ENCODE measurements at regions not wholly inside any gene's neighbourhood (a gene's known extent, or its start where the extent isn't known, plus 50 kb on each side); places are given as distances from the start of the nearest gene placed in this dataset.

- no peak for TF ChIP-seq CTCF (IDR thresholded peaks at IDR 0.05)
- no peak for TF ChIP-seq EZH2 (IDR thresholded peaks at IDR 0.05)
- no peak for TF ChIP-seq EZH2phosphoT487 (IDR thresholded peaks at IDR 0.05)
Observed at GRCh38 chr5:27773636-27774035, 735.2 kb upstream of the CDH9 start.
